GM12872 (cell line): ENCODE measurements at regions not wholly inside any gene's neighbourhood (a gene's known extent, or its start where the extent isn't known, plus 50 kb on each side); places are given as distances from the start of the nearest gene placed in this dataset.
A peak's percentile ranks its signal among the peaks of the same experiment; 100 is the strongest.

Experiments used
- CTCF ChIP-seq: IDR thresholded peaks from 3 replicates; pipeline ENCODE4 v1.5.1; 2011; ENCODE audit warnings: low read depth, mild to moderate bottlenecking, low read length, moderate library complexity; ENCODE audit not compliant: insufficient read depth

- no peak for TF ChIP-seq CTCF
Measured at GRCh38 chr5:73305386-73305785, 132.4 kb downstream of the TMEM174 start.

- no peak for TF ChIP-seq CTCF
Measured at GRCh38 chr5:73304381-73304780, 131.4 kb downstream of the TMEM174 start.

- peak; percentile 16; the same call in 1 of the 3 replicates for TF ChIP-seq CTCF
Measured at GRCh38 chr5:73303148-73304079, 130.4 kb downstream of the TMEM174 start.

- no peak for TF ChIP-seq CTCF
Measured at GRCh38 chr5:73302797-73303147, 129.8 kb downstream of the TMEM174 start.

GRCh38 chr5:73301208-73301901 lies 128.4 kb downstream of the TMEM174 start:
- TF ChIP-seq CTCF = no peak

- TF ChIP-seq CTCF = no peak
Measured at GRCh38 chr5:73300337-73301207, 127.6 kb downstream of the TMEM174 start.
